ENCODE measurements at regions not wholly inside any gene's neighbourhood (a gene's known extent, or its start where the extent isn't known, plus 50 kb on each side); places are given as distances from the start of the nearest gene placed in this dataset.
"Not testable (repeated sequence)": the region's sequence is repeated elsewhere in the genome, so short reads cannot be mapped to it uniquely, and the experiment has no call there.

- DNase-seq (ENCODE audit: low read depth) = no peak
These were observed 637.9 kb downstream of the NXPH1 start for GRCh38 chr7:9071160-9071762.

GRCh38 chr7:9075774-9076173 is 642.4 kb downstream of the NXPH1 start:
- DNase-seq (ENCODE audit: low read depth) = not testable (repeated sequence)

GRCh38 chr7:9082203-9082602 is 648.8 kb downstream of the NXPH1 start:
- no peak for DNase-seq (ENCODE audit: low read depth)

GRCh38 chr7:9083837-9084236 is 650.4 kb downstream of the NXPH1 start:
- DNase-seq (ENCODE audit: low read depth) = no peak

- DNase-seq (ENCODE audit: low read depth) = no peak
These were observed 657.9 kb downstream of the NXPH1 start for GRCh38 chr7:9091282-9091681.

- DNase-seq (ENCODE audit: low read depth) = no peak
These were observed 664.2 kb downstream of the NXPH1 start for GRCh38 chr7:9097565-9098060.

GRCh38 chr7:9100289-9100688 is 666.9 kb downstream of the NXPH1 start:
- DNase-seq (ENCODE audit: low read depth) = no peak

- no peak for DNase-seq (ENCODE audit: low read depth)
These were observed 669.4 kb downstream of the NXPH1 start for GRCh38 chr7:9102846-9103245.

GRCh38 chr7:9106747-9107146 is 673.3 kb downstream of the NXPH1 start:
- no peak for DNase-seq (ENCODE audit: low read depth)

- no peak for DNase-seq (ENCODE audit: low read depth)
These were observed 686.9 kb downstream of the NXPH1 start for GRCh38 chr7:9120331-9120730.

GRCh38 chr7:9124320-9124719 is 690.9 kb downstream of the NXPH1 start:
- DNase-seq (ENCODE audit: low read depth) = no peak

- no peak for DNase-seq (ENCODE audit: low read depth)
These were observed 691.8 kb downstream of the NXPH1 start for GRCh38 chr7:9125246-9125645.

- no peak for DNase-seq (ENCODE audit: low read depth)
These were observed 694.5 kb downstream of the NXPH1 start for GRCh38 chr7:9127901-9128300.

- no peak for DNase-seq (ENCODE audit: low read depth)
These were observed 715.3 kb downstream of the NXPH1 start for GRCh38 chr7:9148687-9149086.

GRCh38 chr7:9149499-9150082 is 716.2 kb downstream of the NXPH1 start:
- no peak for DNase-seq (ENCODE audit: low read depth)

- not testable (repeated sequence) for DNase-seq (ENCODE audit: low read depth)
These were observed 730.3 kb downstream of the NXPH1 start for GRCh38 chr7:9163691-9164090.

GRCh38 chr7:9175871-9176270 is 742.5 kb downstream of the NXPH1 start:
- DNase-seq (ENCODE audit: low read depth) = no peak

GRCh38 chr7:9181356-9181755 is 747.9 kb downstream of the NXPH1 start:
- DNase-seq (ENCODE audit: low read depth) = no peak

- DNase-seq (ENCODE audit: low read depth) = no peak
These were observed 753.3 kb downstream of the NXPH1 start for GRCh38 chr7:9186730-9187129.

GRCh38 chr7:9189703-9190102 is 756.3 kb downstream of the NXPH1 start:
- DNase-seq (ENCODE audit: low read depth) = no peak

- no peak for DNase-seq (ENCODE audit: low read depth)
These were observed 759.6 kb downstream of the NXPH1 start for GRCh38 chr7:9192969-9193368.

GRCh38 chr7:9200626-9201025 is 767.2 kb downstream of the NXPH1 start:
- DNase-seq (ENCODE audit: low read depth) = no peak

- no peak for DNase-seq (ENCODE audit: low read depth)
These were observed 768.5 kb downstream of the NXPH1 start for GRCh38 chr7:9201928-9202327.

GRCh38 chr7:9204571-9204970 is 771.2 kb downstream of the NXPH1 start:
- DNase-seq (ENCODE audit: low read depth) = no peak
